H9 (cell line): ENCODE measurements at regions not wholly inside any gene's neighbourhood (a gene's known extent, or its start where the extent isn't known, plus 50 kb on each side); places are given as distances from the start of the nearest gene placed in this dataset.

Experiments
- DNase-seq: peaks from one replicate; pipeline ENCODE4 v3.0.0-alpha.2; 2017
- H2AFZ ChIP-seq: one replicate; pipeline ENCODE4 v1.6.1; 2013; ENCODE audit warnings: mild to moderate bottlenecking, low read length, control low read depth, moderate library complexity
- H2AK5ac ChIP-seq: 2 replicates; pipeline ENCODE4 v1.6.1; 2013; ENCODE audit warnings: low read length, control low read depth, mixed read lengths; ENCODE audit not compliant: insufficient read length
- H2BK120ac ChIP-seq: one replicate; pipeline ENCODE4 v1.6.1; 2013; ENCODE audit warnings: low read depth, mild to moderate bottlenecking, low read length, control low read depth, inconsistent platforms; ENCODE audit not compliant: poor library complexity, severe bottlenecking
- H2BK12ac ChIP-seq: 2 replicates; pipeline ENCODE4 v1.6.1; 2013; ENCODE audit warnings: low read length, control low read depth, mixed read lengths, low read depth; ENCODE audit not compliant: insufficient read length
- H2BK15ac ChIP-seq: 2 replicates; pipeline ENCODE4 v1.6.1; 2013; ENCODE audit warnings: low read depth, low read length, control low read depth
- H2BK20ac ChIP-seq: one replicate; pipeline ENCODE4 v1.6.1; 2013; ENCODE audit warnings: low read depth, mild to moderate bottlenecking, low read length, control low read depth, inconsistent platforms; ENCODE audit not compliant: poor library complexity, severe bottlenecking
- H2BK5ac ChIP-seq: 2 replicates; pipeline ENCODE4 v1.6.1; 2013; ENCODE audit warnings: low read length, control low read depth, mixed read lengths; ENCODE audit not compliant: insufficient read length
- H3K14ac ChIP-seq: 2 replicates; pipeline ENCODE4 v1.6.1; 2013; ENCODE audit warnings: low read length, control low read depth; ENCODE audit not compliant: insufficient read depth
- H3K18ac ChIP-seq: 2 replicates; pipeline ENCODE4 v1.6.1; 2013; ENCODE audit warnings: low read depth, mild to moderate bottlenecking, mixed read lengths, low read length, control low read depth; ENCODE audit not compliant: insufficient read length
- H3K23ac ChIP-seq: 2 replicates; pipeline ENCODE4 v1.6.1; 2013; ENCODE audit warnings: low read length, control low read depth, mixed read lengths, low read depth; ENCODE audit not compliant: insufficient read length
- H3K23me2 ChIP-seq: 2 replicates; pipeline ENCODE4 v1.6.1; 2013; ENCODE audit warnings: low read depth, mild to moderate bottlenecking, mixed read lengths, low read length, control low read depth; ENCODE audit not compliant: insufficient read length, poor library complexity, severe bottlenecking
- H3K27ac ChIP-seq: 2 replicates; pipeline ENCODE4 v1.5.1; 2013; ENCODE audit warnings: low read length, control low read depth, mixed read lengths, low read depth; ENCODE audit not compliant: insufficient read length
- H3K27me3 ChIP-seq: 2 replicates; pipeline ENCODE4 v1.6.1; 2013; ENCODE audit warnings: low read length, control low read depth, inconsistent platforms; ENCODE audit not compliant: insufficient read depth
- H3K4ac ChIP-seq: 2 replicates; pipeline ENCODE4 v1.6.1; 2013; ENCODE audit warnings: low read depth, mild to moderate bottlenecking, control low read depth, inconsistent platforms, low read length, moderate library complexity
- H3K4me1 ChIP-seq: 2 replicates; pipeline ENCODE4 v1.6.1; 2013; ENCODE audit warnings: low read length, control low read depth, inconsistent platforms; ENCODE audit not compliant: insufficient read depth
- H3K4me2 ChIP-seq: 2 replicates; pipeline ENCODE4 v1.6.1; 2013; ENCODE audit warnings: low read length, control low read depth, mixed read lengths; ENCODE audit not compliant: insufficient read length, insufficient read depth
- H3K56ac ChIP-seq: 2 replicates; pipeline ENCODE4 v1.6.1; 2013; ENCODE audit warnings: low read depth, mild to moderate bottlenecking, mixed read lengths, low read length, control low read depth; ENCODE audit not compliant: insufficient read length
- H3K79me1 ChIP-seq: 2 replicates; pipeline ENCODE4 v1.6.1; 2013; ENCODE audit warnings: low read depth, mild to moderate bottlenecking, moderate library complexity, low read length, control low read depth, inconsistent platforms; ENCODE audit not compliant: insufficient read depth, poor library complexity, severe bottlenecking
- H3K79me2 ChIP-seq: 2 replicates; pipeline ENCODE4 v1.6.1; 2013; ENCODE audit warnings: low read length, control low read depth, inconsistent platforms; ENCODE audit not compliant: insufficient read depth
- H3K9ac ChIP-seq: 2 replicates; pipeline ENCODE4 v1.6.1; 2013; ENCODE audit warnings: low read length, control low read depth, mixed read lengths; ENCODE audit not compliant: insufficient read length; ENCODE audit errors: extremely low read depth
- H3K9me3 ChIP-seq: one replicate; pipeline ENCODE4 v1.6.1; 2013; ENCODE audit warnings: low read depth, low read length, inconsistent platforms; ENCODE audit not compliant: control insufficient read depth
- H3T11ph ChIP-seq: one replicate; pipeline ENCODE4 v1.6.1; 2013; ENCODE audit warnings: mild to moderate bottlenecking, low read length, control low read depth, inconsistent platforms
- H4K20me1 ChIP-seq: one replicate; pipeline ENCODE4 v1.6.1; 2013; ENCODE audit not compliant: control insufficient read depth, insufficient read length, insufficient read depth
- H4K5ac ChIP-seq: 2 replicates; pipeline ENCODE4 v1.6.1; 2013; ENCODE audit warnings: low read depth, mild to moderate bottlenecking, mixed read lengths, low read length, control low read depth; ENCODE audit not compliant: insufficient read length
- H4K8ac ChIP-seq: replicated peaks from 2 replicates; pipeline ENCODE4 v1.6.1; 2013; ENCODE audit warnings: low read length, control low read depth, mixed read lengths, low read depth; ENCODE audit not compliant: insufficient read length
- H4K91ac ChIP-seq: 2 replicates; pipeline ENCODE4 v1.6.1; 2013; ENCODE audit warnings: low read depth, mild to moderate bottlenecking, moderate library complexity, mixed read lengths, low read length, control low read depth; ENCODE audit not compliant: insufficient read length
- H3K27ac Mint-ChIP-seq, 3 experiments: 2 replicates in 2 of 3; 3 replicates in 1 of 3; pipeline ENCODE4 v1.8.0; 2020 to 2021; ENCODE audit warnings: mixed read lengths in 3 of 3, mild to moderate bottlenecking in 1 of 3, moderate library complexity in 1 of 3
- H3K27me3 Mint-ChIP-seq: 2 replicates; pipeline ENCODE4 v1.8.0; 2021; ENCODE audit warnings: low read depth, mild to moderate bottlenecking, moderate library complexity, mixed read lengths
- H3K36me3 Mint-ChIP-seq, 3 experiments: 2 replicates in 2 of 3; 3 replicates in 1 of 3; pipeline ENCODE4 v1.8.0; 2020 to 2021; ENCODE audit warnings: low read depth in 3 of 3, mixed read lengths in 3 of 3; ENCODE audit not compliant: insufficient read depth in 1 of 3
- H3K4me1 Mint-ChIP-seq, 2 experiments: 2 replicates each; pipeline ENCODE4 v1.8.0; 2020; ENCODE audit warnings: mixed read lengths in 2 of 2
- H3K4me3 Mint-ChIP-seq, 2 experiments: 2 replicates in 1 of 2; 3 replicates in 1 of 2; pipeline ENCODE4 v1.8.0; 2020 to 2021; ENCODE audit warnings: mild to moderate bottlenecking in 2 of 2, mixed read lengths in 2 of 2, moderate library complexity in 1 of 2
- H3K9me3 Mint-ChIP-seq, 2 experiments: 2 replicates in 1 of 2; 3 replicates in 1 of 2; pipeline ENCODE4 v1.8.0; 2020; ENCODE audit warnings: mild to moderate bottlenecking in 2 of 2, mixed read lengths in 2 of 2, moderate library complexity in 1 of 2
- WGBS: extraction: QIAGEN DNeasy Blood & Tissue Kit; methylation state at CpG from one replicate; pipeline ENCODE4 v1.1.7; 2013; ENCODE audit warnings: missing lambda C conversion rate, low lambda C conversion rate, mixed read lengths; ENCODE audit not compliant: insufficient read length; ENCODE audit errors: extremely low coverage; 5-methylcytosine and 5-hydroxymethylcytosine counted together
- TF ChIP-seq, protein P1 (sequence below): fragments of 200-600 bp; sonication (generic); conservative IDR thresholded peaks from 3 replicates; pipeline ENCODE4 v1.8.0; 2021; ENCODE audit warnings: antibody characterized with exemption, mild to moderate bottlenecking

DNA sequence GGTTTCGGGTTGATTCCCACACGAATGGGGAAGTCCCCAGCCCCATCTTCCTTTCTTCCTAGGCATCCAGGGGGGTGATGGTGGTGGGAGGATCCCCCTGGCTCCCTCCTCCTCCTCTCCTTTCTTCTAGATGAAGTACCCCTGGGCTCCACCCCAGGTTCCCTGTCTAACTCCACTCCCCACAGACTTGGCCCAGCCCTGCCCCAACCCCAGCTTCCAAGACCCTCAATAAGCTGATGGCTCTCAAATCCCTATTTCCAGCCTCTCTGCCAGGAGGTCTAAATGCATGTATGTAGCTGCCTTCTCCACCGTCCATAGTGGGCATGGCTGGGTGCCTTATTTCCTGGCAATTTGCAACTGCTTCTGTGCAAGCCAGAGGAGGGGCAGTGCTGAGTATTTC lies 383.7 kb downstream of the BCL11B start:
- Histone ChIP-seq H3K79me2 (no peaks in the 10 kb centered on the region), H3K27me3 (no peaks in the 10 kb centered on the region), H2BK15ac (no peak overlapping the region), H3K4me1 (no peaks in the 10 kb centered on the region; the same call in 1 of the 2 replicates), H3T11ph (no peak overlapping the region), H4K91ac (no peak overlapping the region), H3K56ac (no peak overlapping the region), H2AFZ (no peak overlapping the region), H2BK12ac (no peak overlapping the region), H2BK20ac (no peak overlapping the region), H2AK5ac (no peak overlapping the region), H3K4me2 (no peak overlapping the region), H4K8ac (no peak overlapping the region), H2BK120ac (no peak overlapping the region), H3K23ac (no peak overlapping the region), H3K4ac (no peak overlapping the region), H3K79me1 (no peaks in the 10 kb centered on the region), H4K5ac (no peak overlapping the region), H4K20me1 (no peaks in the 10 kb centered on the region), H2BK5ac (no peak overlapping the region), H3K9ac (no peak overlapping the region), H3K23me2 (no peaks in the 10 kb centered on the region), H3K14ac (no peak overlapping the region; the same call in 1 of the 2 replicates), H3K27ac (no peak overlapping the region), H3K18ac (no peak overlapping the region), H3K9me3 (no peaks in the 10 kb centered on the region)
- TF ChIP-seq, protein P1, sequence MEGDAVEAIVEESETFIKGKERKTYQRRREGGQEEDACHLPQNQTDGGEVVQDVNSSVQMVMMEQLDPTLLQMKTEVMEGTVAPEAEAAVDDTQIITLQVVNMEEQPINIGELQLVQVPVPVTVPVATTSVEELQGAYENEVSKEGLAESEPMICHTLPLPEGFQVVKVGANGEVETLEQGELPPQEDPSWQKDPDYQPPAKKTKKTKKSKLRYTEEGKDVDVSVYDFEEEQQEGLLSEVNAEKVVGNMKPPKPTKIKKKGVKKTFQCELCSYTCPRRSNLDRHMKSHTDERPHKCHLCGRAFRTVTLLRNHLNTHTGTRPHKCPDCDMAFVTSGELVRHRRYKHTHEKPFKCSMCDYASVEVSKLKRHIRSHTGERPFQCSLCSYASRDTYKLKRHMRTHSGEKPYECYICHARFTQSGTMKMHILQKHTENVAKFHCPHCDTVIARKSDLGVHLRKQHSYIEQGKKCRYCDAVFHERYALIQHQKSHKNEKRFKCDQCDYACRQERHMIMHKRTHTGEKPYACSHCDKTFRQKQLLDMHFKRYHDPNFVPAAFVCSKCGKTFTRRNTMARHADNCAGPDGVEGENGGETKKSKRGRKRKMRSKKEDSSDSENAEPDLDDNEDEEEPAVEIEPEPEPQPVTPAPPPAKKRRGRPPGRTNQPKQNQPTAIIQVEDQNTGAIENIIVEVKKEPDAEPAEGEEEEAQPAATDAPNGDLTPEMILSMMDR: no peak
- Mint-ChIP-seq H3K4me1 (peaks cover 22 to 31% of the 10 kb centered on the region in 2 experiments), H3K27ac (peak overlapping the region in 1 of 3 experiments; percentile 29; a peak in 2 of 7 replicates), H3K36me3 (peaks cover 0 to 7% (median 0%) of the 10 kb centered on the region in 3 experiments; a peak in 5 of 7 replicates), H3K27me3 (peaks cover 1% of the 10 kb centered on the region; the same call in 1 of the 2 replicates), H3K9me3 (peaks cover 4 to 7% of the 10 kb centered on the region in 2 experiments; a peak in 4 of 5 replicates), H3K4me3 (no peak overlapping the region)
- WGBS: no CpG with 5 or more reads among the region's 3 CpGs
- DNase-seq: no peak
